Nephron progenitor cell (in vitro differentiated cells): ENCODE measurements at regions not wholly inside any gene's neighbourhood (a gene's known extent, or its start where the extent isn't known, plus 50 kb on each side); places are given as distances from the start of the nearest gene placed in this dataset.

Experiments used
- DNase-seq: peaks from one replicate; pipeline ENCODE4 v3.0.0; 2021
- H3K27ac Mint-ChIP-seq: 2 replicates; pipeline ENCODE4 v1.8.0; 2021; ENCODE audit warnings: mild to moderate bottlenecking, moderate library complexity, mixed read lengths
- H3K27me3 Mint-ChIP-seq: 2 replicates; pipeline ENCODE4 v1.8.0; 2021; ENCODE audit warnings: mild to moderate bottlenecking, low read depth, mixed read lengths; ENCODE audit not compliant: poor library complexity
- H3K36me3 Mint-ChIP-seq: 2 replicates; pipeline ENCODE4 v1.8.0; 2021; ENCODE audit warnings: low read depth, mixed read lengths
- H3K4me1 Mint-ChIP-seq: 2 replicates; pipeline ENCODE4 v1.8.0; 2021; ENCODE audit warnings: mixed read lengths
- H3K4me3 Mint-ChIP-seq: 2 replicates; pipeline ENCODE4 v1.8.0; 2021; ENCODE audit warnings: mild to moderate bottlenecking, moderate library complexity, mixed read lengths
- H3K9me3 Mint-ChIP-seq: 2 replicates; pipeline ENCODE4 v1.8.0; 2021; ENCODE audit warnings: mild to moderate bottlenecking, moderate library complexity, mixed read lengths
- CTCF ChIP-seq: fragments of 200-600 bp; sonication (generic); IDR thresholded peaks from 2 replicates; pipeline ENCODE4 v1.5.0; 2021; ENCODE audit warnings: antibody characterized with exemption

GRCh38 chr6:9511157-9511556 is 903.7 kb downstream of the TFAP2A start:
- no peak for DNase-seq
- no peak for TF ChIP-seq CTCF
- Mint-ChIP-seq H3K27ac (no peak overlapping the region), H3K9me3 (peaks cover 18% of the 10 kb centered on the region), H3K27me3 (peaks cover 3% of the 10 kb centered on the region), H3K36me3 (no peaks in the 10 kb centered on the region), H3K4me1 (peaks cover 1% of the 10 kb centered on the region), H3K4me3 (no peak overlapping the region)

GRCh38 chr6:9507136-9507895 is 907.6 kb downstream of the TFAP2A start:
- TF ChIP-seq CTCF = no peak
- H3K4me1 Mint-ChIP-seq = no peaks in the 10 kb centered on the region
- peaks cover 14% of the 10 kb centered on the region for H3K9me3 Mint-ChIP-seq
- no peak overlapping the region for H3K4me3 Mint-ChIP-seq
- H3K27ac Mint-ChIP-seq = no peak overlapping the region
- DNase-seq = no peak
- no peaks in the 10 kb centered on the region for H3K36me3 Mint-ChIP-seq
- H3K27me3 Mint-ChIP-seq = peaks cover 4% of the 10 kb centered on the region

- no peak overlapping the region for H3K27ac Mint-ChIP-seq
- no peaks in the 10 kb centered on the region for H3K4me1 Mint-ChIP-seq
- no peak overlapping the region for H3K4me3 Mint-ChIP-seq
- peaks cover 12% of the 10 kb centered on the region for H3K9me3 Mint-ChIP-seq
- TF ChIP-seq CTCF = no peak
- H3K36me3 Mint-ChIP-seq = no peaks in the 10 kb centered on the region
- H3K27me3 Mint-ChIP-seq = peaks cover 8% of the 10 kb centered on the region
- DNase-seq = no peak
Observed at GRCh38 chr6:9504191-9504590, 910.7 kb downstream of the TFAP2A start.

- TF ChIP-seq CTCF = no peak
- Mint-ChIP-seq H3K9me3 (peaks cover 12% of the 10 kb centered on the region), H3K4me1 (no peaks in the 10 kb centered on the region), H3K4me3 (no peak overlapping the region), H3K36me3 (no peaks in the 10 kb centered on the region), H3K27ac (no peak overlapping the region), H3K27me3 (peaks cover 8% of the 10 kb centered on the region)
- no peak for DNase-seq
Observed at GRCh38 chr6:9503111-9503761, 911.6 kb downstream of the TFAP2A start.

GRCh38 chr6:9499709-9500108 is 915.2 kb downstream of the TFAP2A start:
- no peak for TF ChIP-seq CTCF
- no peak overlapping the region for H3K4me3 Mint-ChIP-seq
- no peak for DNase-seq
- H3K36me3 Mint-ChIP-seq = no peaks in the 10 kb centered on the region
- H3K4me1 Mint-ChIP-seq = peaks cover 4% of the 10 kb centered on the region
- H3K27me3 Mint-ChIP-seq = peaks cover 4% of the 10 kb centered on the region
- H3K27ac Mint-ChIP-seq = no peak overlapping the region
- H3K9me3 Mint-ChIP-seq = peaks cover 10% of the 10 kb centered on the region

- no peak for DNase-seq
- Mint-ChIP-seq H3K27me3 (peaks cover 2% of the 10 kb centered on the region), H3K36me3 (no peaks in the 10 kb centered on the region), H3K4me1 (peaks cover 31% of the 10 kb centered on the region), H3K9me3 (peaks cover 12% of the 10 kb centered on the region), H3K4me3 (no peak overlapping the region), H3K27ac (no peak overlapping the region)
- TF ChIP-seq CTCF = no peak
Observed at GRCh38 chr6:9496837-9497236, 918.0 kb downstream of the TFAP2A start.
